ENCODE measurements at regions not wholly inside any gene's neighbourhood (a gene's known extent, or its start where the extent isn't known, plus 50 kb on each side); places are given as distances from the start of the nearest gene placed in this dataset.

DNA sequence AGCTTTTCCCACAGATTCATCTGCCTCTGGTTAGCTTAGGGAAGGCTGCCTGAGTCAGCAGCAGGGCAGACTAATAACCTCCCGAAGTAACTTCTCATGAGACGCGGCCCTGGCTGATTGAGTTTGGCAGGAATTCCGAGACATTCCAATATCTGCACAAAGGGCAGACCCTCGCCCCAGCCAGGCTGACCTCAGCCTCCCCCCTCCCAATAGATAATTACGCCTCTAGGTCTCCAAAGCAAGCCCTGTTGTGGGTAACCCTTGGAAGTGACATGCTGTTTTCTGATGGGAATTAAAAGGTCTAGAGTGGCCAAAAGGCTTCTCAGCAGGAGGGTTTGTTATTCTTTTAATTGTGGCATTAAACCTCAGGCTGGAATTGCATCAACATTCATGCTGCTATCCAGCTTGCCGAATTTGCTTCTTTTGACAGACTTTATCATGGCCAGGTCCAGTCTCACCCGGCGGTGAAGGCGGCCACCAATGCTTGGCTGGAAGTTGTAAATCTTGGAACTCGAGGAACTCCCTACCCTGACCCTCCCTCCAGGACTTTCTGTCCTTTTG, 98.0 kb upstream of the SLC14A2 start:
- no peak for TF ChIP-seq POLR2A (IDR thresholded peaks at IDR 0.05)
- TF ChIP-seq, protein P1, sequence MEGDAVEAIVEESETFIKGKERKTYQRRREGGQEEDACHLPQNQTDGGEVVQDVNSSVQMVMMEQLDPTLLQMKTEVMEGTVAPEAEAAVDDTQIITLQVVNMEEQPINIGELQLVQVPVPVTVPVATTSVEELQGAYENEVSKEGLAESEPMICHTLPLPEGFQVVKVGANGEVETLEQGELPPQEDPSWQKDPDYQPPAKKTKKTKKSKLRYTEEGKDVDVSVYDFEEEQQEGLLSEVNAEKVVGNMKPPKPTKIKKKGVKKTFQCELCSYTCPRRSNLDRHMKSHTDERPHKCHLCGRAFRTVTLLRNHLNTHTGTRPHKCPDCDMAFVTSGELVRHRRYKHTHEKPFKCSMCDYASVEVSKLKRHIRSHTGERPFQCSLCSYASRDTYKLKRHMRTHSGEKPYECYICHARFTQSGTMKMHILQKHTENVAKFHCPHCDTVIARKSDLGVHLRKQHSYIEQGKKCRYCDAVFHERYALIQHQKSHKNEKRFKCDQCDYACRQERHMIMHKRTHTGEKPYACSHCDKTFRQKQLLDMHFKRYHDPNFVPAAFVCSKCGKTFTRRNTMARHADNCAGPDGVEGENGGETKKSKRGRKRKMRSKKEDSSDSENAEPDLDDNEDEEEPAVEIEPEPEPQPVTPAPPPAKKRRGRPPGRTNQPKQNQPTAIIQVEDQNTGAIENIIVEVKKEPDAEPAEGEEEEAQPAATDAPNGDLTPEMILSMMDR (IDR thresholded peaks at IDR 0.05) = no peak
